H1 (cell line): ENCODE measurements at regions not wholly inside any gene's neighbourhood (a gene's known extent, or its start where the extent isn't known, plus 50 kb on each side); places are given as distances from the start of the nearest gene placed in this dataset.

Experiments
- CTCF ChIA-PET: fragments of 300-600 bp; sonication (Branson Sonifier 250); formaldehyde crosslinking; loops from one replicate; lab custom pipeline; 2021; ENCODE audit not compliant: partially characterized antibody; lab: Charles Lee
- POLR2A ChIA-PET: fragments of 300-600 bp; sonication (Branson Sonifier 250); formaldehyde crosslinking; loops from one replicate; lab custom pipeline; 2021; ENCODE audit warnings: inconsistent platforms; ENCODE audit not compliant: partially characterized antibody; lab: Charles Lee
- DNase-seq, 2 experiments: peaks; one replicate each; pipeline versions ENCODE4 v3.0.0 to v3.0.0-alpha.2; 2010 to 2022; ENCODE audit warnings: low spot score in 2 of 2, low read depth in 1 of 2, mixed read lengths in 1 of 2
- FAIRE-seq: peaks from 2 replicates; lab custom pipeline; 2011; peaks lifted over from hg19 to GRCh38; lab: Jason Lieb, UNC
- H2AFZ ChIP-seq: 2 replicates; pipeline ENCODE4 v1.8.1; 2012; ENCODE audit warnings: low read length, inconsistent platforms
- H2AK5ac ChIP-seq: 2 replicates; pipeline ENCODE4 v1.6.1; 2013; ENCODE audit warnings: low read depth, low read length
- H2BK120ac ChIP-seq: replicated peaks from 2 replicates; pipeline ENCODE3; 2013; ENCODE audit warnings: low read depth, low read length, inconsistent platforms
- H2BK12ac ChIP-seq: 2 replicates; pipeline ENCODE4 v1.6.1; 2013; ENCODE audit warnings: low read depth, low read length
- H2BK15ac ChIP-seq: 2 replicates; pipeline ENCODE4 v1.6.1; 2013; ENCODE audit warnings: low read length
- H2BK20ac ChIP-seq: 2 replicates; pipeline ENCODE4 v1.6.1; 2013; ENCODE audit warnings: low read length
- H2BK5ac ChIP-seq: 2 replicates; pipeline ENCODE4 v1.6.1; 2013; ENCODE audit warnings: low read depth, low read length
- H3K14ac ChIP-seq: 2 replicates; pipeline ENCODE4 v1.6.1; 2013; ENCODE audit warnings: inconsistent platforms; ENCODE audit not compliant: insufficient read length
- H3K18ac ChIP-seq: 2 replicates; pipeline ENCODE4 v1.6.1; 2013; ENCODE audit warnings: low read length; ENCODE audit errors: extremely low read depth
- H3K23ac ChIP-seq: 2 replicates; pipeline ENCODE4 v1.6.1; 2013; ENCODE audit warnings: inconsistent platforms; ENCODE audit not compliant: insufficient read length
- H3K23me2 ChIP-seq: 2 replicates; pipeline ENCODE4 v1.6.1; 2013; ENCODE audit warnings: low read depth, low read length
- H3K27ac ChIP-seq: 2 replicates; pipeline ENCODE4 v1.6.1; 2011; ENCODE audit warnings: low read depth, low read length, inconsistent platforms
- H3K27me3 ChIP-seq, 4 experiments: replicated peaks in 1 of 4; 1 replicate in 1 of 4; 2 replicates in 3 of 4; pipeline versions ENCODE4 v1.6.1 to v1.8.1; 2011 to 2013; ENCODE audit warnings: low read length in 3 of 4, mild to moderate bottlenecking in 3 of 4, inconsistent platforms in 2 of 4, mixed read lengths in 2 of 4, moderate library complexity in 1 of 4; ENCODE audit not compliant: control insufficient read depth in 3 of 4, insufficient read depth in 3 of 4; ENCODE audit errors: extremely low read depth in 1 of 4
- H3K36me3 ChIP-seq, 4 experiments: 2 replicates each; pipeline versions ENCODE4 v1.6.1 to v1.8.1; 2011 to 2013; ENCODE audit warnings: mild to moderate bottlenecking in 4 of 4, low read length in 3 of 4, moderate library complexity in 2 of 4, control low read depth in 1 of 4, inconsistent platforms in 1 of 4; ENCODE audit not compliant: insufficient read depth in 4 of 4, control insufficient read depth in 2 of 4
- H3K4ac ChIP-seq: replicated peaks from 2 replicates; pipeline ENCODE3; 2013; ENCODE audit warnings: low read length, low read depth, mixed read lengths, inconsistent platforms; ENCODE audit not compliant: insufficient read length
- H3K4me1 ChIP-seq, 4 experiments: replicated peaks in 1 of 4; 1 replicate in 1 of 4; 2 replicates in 3 of 4; pipeline versions ENCODE4 v1.6.1 to v1.8.1; 2011 to 2013; ENCODE audit warnings: low read length in 3 of 4, inconsistent platforms in 2 of 4, mixed read lengths in 1 of 4; ENCODE audit not compliant: insufficient read depth in 4 of 4, control insufficient read depth in 3 of 4
- H3K4me2 ChIP-seq, 2 experiments: 2 replicates each; pipeline versions ENCODE4 v1.6.1 to v1.8.1; 2011 to 2013; ENCODE audit warnings: low read depth in 2 of 2, low read length in 2 of 2, control low read depth in 1 of 2, inconsistent platforms in 1 of 2, mild to moderate bottlenecking in 1 of 2; ENCODE audit not compliant: insufficient read depth in 1 of 2
- H3K4me3 ChIP-seq, 4 experiments: fragments of 200-600, 300-600 bp in 1 of 4; sonication (generic), shearing (Covaris generic), sonication (Bioruptor Twin) in 1 of 4; 2 replicates each; pipeline versions ENCODE4 v1.5.1 to v1.8.1; 2011 to 2016; ENCODE audit warnings: low read length in 4 of 4, low read depth in 3 of 4, control low read depth in 2 of 4, inconsistent platforms in 2 of 4, mild to moderate bottlenecking in 2 of 4, mixed read lengths in 1 of 4, moderate library complexity in 1 of 4; ENCODE audit not compliant: insufficient read depth in 2 of 4; ENCODE audit errors: extremely low read depth in 1 of 4
- H3K56ac ChIP-seq: replicated peaks from 2 replicates; pipeline ENCODE3; 2013; ENCODE audit warnings: low read depth, mild to moderate bottlenecking, mixed read lengths, low read length, inconsistent platforms; ENCODE audit not compliant: insufficient read length
- H3K79me1 ChIP-seq: 2 replicates; pipeline ENCODE4 v1.6.1; 2013; ENCODE audit warnings: low read depth, low read length, control low read depth
- H3K79me2 ChIP-seq, 2 experiments: 2 replicates each; pipeline versions ENCODE4 v1.6.1 to v1.8.1; 2012 to 2013; ENCODE audit warnings: low read length in 2 of 2, mild to moderate bottlenecking in 2 of 2, inconsistent platforms in 1 of 2; ENCODE audit not compliant: insufficient read depth in 2 of 2, control insufficient read depth in 1 of 2
- H3K9ac ChIP-seq, 4 experiments: replicated peaks in 1 of 4; 1 replicate in 1 of 4; 2 replicates in 3 of 4; pipeline versions ENCODE4 v1.6.1 to v1.8.1; 2011 to 2013; ENCODE audit warnings: low read depth in 3 of 4, low read length in 3 of 4, control low read depth in 2 of 4, mild to moderate bottlenecking in 2 of 4, moderate library complexity in 2 of 4, inconsistent platforms in 1 of 4; ENCODE audit errors: extremely low read depth in 1 of 4
- H3K9me3 ChIP-seq, 2 experiments: 2 replicates each; pipeline versions ENCODE4 v1.6.1 to v1.8.1; 2012 to 2013; ENCODE audit warnings: mild to moderate bottlenecking in 2 of 2, moderate library complexity in 2 of 2, control low read depth in 1 of 2, inconsistent platforms in 1 of 2, low read depth in 1 of 2, low read length in 1 of 2, mixed read lengths in 1 of 2; ENCODE audit not compliant: insufficient read depth in 2 of 2
- H4K20me1 ChIP-seq, 2 experiments: replicated peaks in 1 of 2; 2 replicates each; pipeline versions ENCODE3 to v1.8.1; 2011 to 2013; ENCODE audit warnings: inconsistent platforms in 2 of 2, low read length in 2 of 2, mild to moderate bottlenecking in 1 of 2; ENCODE audit not compliant: insufficient read depth in 2 of 2, control insufficient read depth in 1 of 2
- H4K5ac ChIP-seq: 2 replicates; pipeline ENCODE4 v1.6.1; 2013; ENCODE audit warnings: low read length, low read depth, mixed read lengths, inconsistent platforms; ENCODE audit not compliant: insufficient read length
- H4K8ac ChIP-seq: 2 replicates; pipeline ENCODE4 v1.8.0; 2013; ENCODE audit warnings: mild to moderate bottlenecking, moderate library complexity, low read length, inconsistent platforms; ENCODE audit not compliant: insufficient read depth; ENCODE audit errors: extremely low read depth
- H4K91ac ChIP-seq: replicated peaks from 2 replicates; pipeline ENCODE3; 2013; ENCODE audit warnings: low read length, mixed read lengths, inconsistent platforms; ENCODE audit not compliant: insufficient read length
- ASH2L ChIP-seq: fragments of 200-600, 300-600 bp; sonication (generic); IDR thresholded peaks from one replicate; pipeline ENCODE4 v1.7.1; 2017; ENCODE audit warnings: low read length
- CEBPB ChIP-seq: IDR thresholded peaks from 2 replicates; pipeline ENCODE4 v1.6.1; 2012; ENCODE audit warnings: low read depth, low read length
- CHD2 ChIP-seq: IDR thresholded peaks from 2 replicates; pipeline ENCODE4 v1.6.1; 2012; ENCODE audit warnings: low read length, improper control_type of control experiment
- CREB1 ChIP-seq: IDR thresholded peaks from 2 replicates; pipeline ENCODE4 v1.6.1; 2012; ENCODE audit warnings: inconsistent platforms
- EGR1 ChIP-seq: IDR thresholded peaks from 2 replicates; pipeline ENCODE4 v1.6.1; 2011; ENCODE audit warnings: low read depth, low read length, borderline replicate concordance
- POLR2AphosphoS5 ChIP-seq: IDR thresholded peaks from 2 replicates; pipeline ENCODE4 v1.6.1; 2011; ENCODE audit warnings: low read depth, low read length
- RXRA ChIP-seq: IDR thresholded peaks from 2 replicates; pipeline ENCODE4 v1.6.1; 2011; ENCODE audit warnings: low read depth, mild to moderate bottlenecking, low read length, moderate library complexity; ENCODE audit not compliant: insufficient read depth
- SIX5 ChIP-seq: IDR thresholded peaks from 2 replicates; pipeline ENCODE4 v1.6.1; 2011; ENCODE audit warnings: mild to moderate bottlenecking, low read depth, low read length
- TAF7 ChIP-seq: optimal IDR thresholded peaks from 2 replicates; pipeline ENCODE3; 2011; ENCODE audit warnings: low read depth, mild to moderate bottlenecking, inconsistent platforms, low read length, moderate library complexity, borderline replicate concordance
- WGBS, 2 experiments: shearing (Covaris generic) in 1 of 2; methylation state at CpG; one replicate each; pipeline versions ENCODE4 v1.1.6 to v1.1.7; 2013 to 2015; ENCODE audit warnings: low lambda C conversion rate in 2 of 2, mixed read lengths in 2 of 2, inconsistent platforms in 1 of 2, low coverage in 1 of 2, missing lambda C conversion rate in 1 of 2; ENCODE audit not compliant: insufficient replicate concordance in 2 of 2, insufficient coverage in 1 of 2, insufficient read length in 1 of 2; ENCODE audit errors: extremely low coverage in 1 of 2, missing lambda C conversion rate in 1 of 2; 5-methylcytosine and 5-hydroxymethylcytosine counted together
- TF ChIP-seq, protein P1 (sequence below): IDR thresholded peaks from 2 replicates; pipeline ENCODE4 v1.6.1; 2012; ENCODE audit warnings: low read length, inconsistent platforms
- TF ChIP-seq, protein P2 (sequence below), 3 experiments: IDR thresholded peaks; 1 replicate in 2 of 3; 2 replicates in 1 of 3; pipeline versions ENCODE4 v1.5.1 to v1.6.1; 2011; ENCODE audit warnings: low read length in 3 of 3, mild to moderate bottlenecking in 3 of 3, inconsistent platforms in 2 of 3, low read depth in 1 of 3, moderate library complexity in 1 of 3; ENCODE audit not compliant: insufficient read depth in 1 of 3; ENCODE audit errors: control extremely low read depth in 1 of 3

DNA sequence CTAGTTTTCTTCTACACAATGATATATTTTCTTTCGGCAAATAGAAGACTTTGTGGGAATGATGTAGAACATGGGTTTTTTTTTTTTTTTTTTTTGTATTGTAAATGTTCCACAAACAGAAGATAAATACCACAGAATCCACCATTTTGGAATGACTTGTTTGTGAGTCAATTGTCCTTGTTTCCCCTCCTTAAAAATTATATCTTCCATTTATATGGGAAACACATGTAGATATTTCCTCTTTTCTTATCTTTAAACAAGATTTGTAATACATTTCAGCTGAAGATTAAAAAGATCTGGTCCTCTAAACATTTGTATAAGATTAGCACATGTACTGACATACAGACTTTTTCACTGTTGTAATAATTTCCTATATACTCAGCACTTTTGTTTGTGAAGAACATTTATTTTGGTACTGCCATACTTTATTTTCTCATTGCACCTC is 304.6 kb downstream of the SPRY1 start:
- Histone ChIP-seq H4K91ac (no peak overlapping the region), H3K9ac (no peak overlapping the region), H2AFZ (no peak overlapping the region), H3K23me2 (no peaks in the 10 kb centered on the region), H2BK120ac (no peak overlapping the region), H3K36me3 (no peaks in the 10 kb centered on the region), H2BK20ac (no peak overlapping the region), H4K20me1 (no peaks in the 10 kb centered on the region), H3K18ac (no peak overlapping the region), H3K79me1 (no peaks in the 10 kb centered on the region), H2BK15ac (no peak overlapping the region), H3K27me3 (no peaks in the 10 kb centered on the region), H3K14ac (no peak overlapping the region), H4K5ac (no peak overlapping the region), H3K4ac (no peak overlapping the region), H3K4me3 (no peak overlapping the region), H3K79me2 (no peaks in the 10 kb centered on the region), H2BK12ac (no peak overlapping the region), H3K9me3 (no peaks in the 10 kb centered on the region), H3K27ac (no peak overlapping the region), H2BK5ac (no peak overlapping the region), H3K23ac (no peak overlapping the region), H4K8ac (no peak overlapping the region), H3K56ac (no peak overlapping the region), H3K4me1 (no peaks in the 10 kb centered on the region), H2AK5ac (no peak overlapping the region), H3K4me2 (no peak overlapping the region)
- DNase-seq = no peak
- no peak for FAIRE-seq
- WGBS, 2 experiments = 86% methylated on average over 1 of the region's 1 CpG; no CpG with 5 or more reads in 1 of the 2 experiments
- ChIA-PET POLR2A (no interaction called here), CTCF (no interaction called here)
- TF ChIP-seq, protein P1, sequence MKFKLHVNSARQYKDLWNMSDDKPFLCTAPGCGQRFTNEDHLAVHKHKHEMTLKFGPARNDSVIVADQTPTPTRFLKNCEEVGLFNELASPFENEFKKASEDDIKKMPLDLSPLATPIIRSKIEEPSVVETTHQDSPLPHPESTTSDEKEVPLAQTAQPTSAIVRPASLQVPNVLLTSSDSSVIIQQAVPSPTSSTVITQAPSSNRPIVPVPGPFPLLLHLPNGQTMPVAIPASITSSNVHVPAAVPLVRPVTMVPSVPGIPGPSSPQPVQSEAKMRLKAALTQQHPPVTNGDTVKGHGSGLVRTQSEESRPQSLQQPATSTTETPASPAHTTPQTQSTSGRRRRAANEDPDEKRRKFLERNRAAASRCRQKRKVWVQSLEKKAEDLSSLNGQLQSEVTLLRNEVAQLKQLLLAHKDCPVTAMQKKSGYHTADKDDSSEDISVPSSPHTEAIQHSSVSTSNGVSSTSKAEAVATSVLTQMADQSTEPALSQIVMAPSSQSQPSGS = no peak
- TF ChIP-seq ASH2L (no peak), EGR1 (no peak), CHD2 (no peak), CREB1 (no peak), TAF7 (no peak), RXRA (no peak), SIX5 (no peak), POLR2AphosphoS5 (no peak), CEBPB (no peak)
- TF ChIP-seq, protein P2, sequence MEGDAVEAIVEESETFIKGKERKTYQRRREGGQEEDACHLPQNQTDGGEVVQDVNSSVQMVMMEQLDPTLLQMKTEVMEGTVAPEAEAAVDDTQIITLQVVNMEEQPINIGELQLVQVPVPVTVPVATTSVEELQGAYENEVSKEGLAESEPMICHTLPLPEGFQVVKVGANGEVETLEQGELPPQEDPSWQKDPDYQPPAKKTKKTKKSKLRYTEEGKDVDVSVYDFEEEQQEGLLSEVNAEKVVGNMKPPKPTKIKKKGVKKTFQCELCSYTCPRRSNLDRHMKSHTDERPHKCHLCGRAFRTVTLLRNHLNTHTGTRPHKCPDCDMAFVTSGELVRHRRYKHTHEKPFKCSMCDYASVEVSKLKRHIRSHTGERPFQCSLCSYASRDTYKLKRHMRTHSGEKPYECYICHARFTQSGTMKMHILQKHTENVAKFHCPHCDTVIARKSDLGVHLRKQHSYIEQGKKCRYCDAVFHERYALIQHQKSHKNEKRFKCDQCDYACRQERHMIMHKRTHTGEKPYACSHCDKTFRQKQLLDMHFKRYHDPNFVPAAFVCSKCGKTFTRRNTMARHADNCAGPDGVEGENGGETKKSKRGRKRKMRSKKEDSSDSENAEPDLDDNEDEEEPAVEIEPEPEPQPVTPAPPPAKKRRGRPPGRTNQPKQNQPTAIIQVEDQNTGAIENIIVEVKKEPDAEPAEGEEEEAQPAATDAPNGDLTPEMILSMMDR (IDR thresholded peaks at IDR 0.05; ENCODE audit: control extremely low read depth in 1 of 3, insufficient read depth in 1 of 3, low read depth in 1 of 3, low read length in 3 of 3) = no peak
